OCI-LY7 (cell line): ENCODE measurements at regions not wholly inside any gene's neighbourhood (a gene's known extent, or its start where the extent isn't known, plus 50 kb on each side); places are given as distances from the start of the nearest gene placed in this dataset.

Experiments used
- CTCF ChIP-seq: fragments of 200-600 bp; sonication (generic); conservative IDR thresholded peaks from 2 replicates; pipeline ENCODE4 v1.5.1; 2014; ENCODE audit warnings: mild to moderate bottlenecking, antibody characterized with exemption, low read length, moderate library complexity, mixed read lengths
- EZH2phosphoT487 ChIP-seq: fragments of 200-600 bp; sonication (generic); IDR thresholded peaks from 2 replicates; pipeline ENCODE4 v1.6.1; 2018; ENCODE audit warnings: low read depth, borderline replicate concordance, mild to moderate bottlenecking, mixed run types, antibody characterized with exemption, low read length, moderate library complexity, mixed read lengths

DNA sequence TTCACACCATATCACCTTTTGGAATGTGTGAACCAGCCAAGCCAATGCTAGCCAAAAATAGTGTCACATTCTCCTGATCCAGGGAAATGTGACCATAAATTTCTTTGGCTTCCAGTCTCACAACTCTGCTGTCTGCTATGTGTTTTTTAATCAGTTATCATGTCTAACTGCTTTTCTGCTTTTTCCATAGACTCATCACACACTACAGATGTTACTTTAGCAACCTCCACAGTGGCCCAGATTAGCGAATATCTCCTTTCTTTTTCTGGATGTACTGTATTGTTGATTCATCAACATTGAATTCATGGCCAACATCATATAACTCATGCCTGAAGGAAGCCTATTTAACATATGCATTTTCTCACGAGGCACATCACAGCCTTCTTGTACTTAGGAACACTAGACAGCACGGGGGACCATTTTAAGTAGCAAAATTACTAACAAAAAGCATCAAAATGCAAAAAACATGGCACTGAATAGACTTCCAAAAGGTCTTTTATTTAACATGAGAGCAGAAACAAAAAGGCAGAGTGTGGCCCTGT is 73.1 kb upstream of the POU2AF2 start:
- TF ChIP-seq CTCF (no peak), EZH2phosphoT487 (no peak)
